GM12878 (cell line): ENCODE measurements at regions not wholly inside any gene's neighbourhood (a gene's known extent, or its start where the extent isn't known, plus 50 kb on each side); places are given as distances from the start of the nearest gene placed in this dataset.

ENCODE experiments used
- ATAC-seq: fragments of 200-7000 bp; cut with Tn5 transposase; 3 replicates; pipeline ENCODE4 v1.9.1; 2020; ENCODE audit warnings: mild to moderate bottlenecking, moderate library complexity
- BruUV-seq: library from RNA; stranded (reverse); fragments of 400-500 nt; replicated peaks from 2 replicates; lab custom pipeline; 2021; lab: Mats Ljungman, UMichigan
- CTCF ChIA-PET: fragments of 300-600 bp; sonication (Branson Sonifier 250); formaldehyde crosslinking; extraction: SDS; loops from one replicate; lab custom pipeline; 2021; ENCODE audit warnings: inconsistent platforms; lab: Yijun Ruan, JAX
- POLR2A ChIA-PET: fragments of 350-600 bp; formaldehyde crosslinking; extraction: SDS; loops from one replicate; lab custom pipeline; 2021; ENCODE audit warnings: inconsistent platforms; lab: Charles Lee
- RAD21 ChIA-PET: fragments of 300-600 bp; sonication (Branson Sonifier 250); formaldehyde crosslinking; loops from one replicate; lab custom pipeline; 2023; ENCODE audit warnings: antibody characterized with exemption; ENCODE audit not compliant: unreplicated experiment; lab: Charles Lee
- SMC1A ChIA-PET: fragments of 300-600 bp; sonication (Branson Sonifier 250); formaldehyde crosslinking; loops from one replicate; lab custom pipeline; 2023; ENCODE audit not compliant: unreplicated experiment, uncharacterized antibody; lab: Charles Lee
- DNase-seq: peaks from one replicate; pipeline ENCODE4 v3.0.0-alpha.2; 2011; ENCODE audit warnings: low read depth, low spot score
- FAIRE-seq: peaks from 3 replicates; lab custom pipeline; 2011; peaks lifted over from hg19 to GRCh38; lab: Jason Lieb, UNC
- H2AFZ ChIP-seq: 2 replicates; pipeline ENCODE4 v1.6.0; 2011; ENCODE audit warnings: low read depth, low read length, control low read depth; ENCODE audit not compliant: control insufficient read depth
- H3K27ac ChIP-seq: 2 replicates; pipeline ENCODE4 v1.5.1; 2011; ENCODE audit warnings: control low read depth; ENCODE audit not compliant: control insufficient read depth, insufficient read depth
- H3K27me3 ChIP-seq, 2 experiments: replicated peaks in 1 of 2; 2 replicates each; pipeline versions ENCODE4 v1.6.0 to v1.6.1; 2011; ENCODE audit warnings: low read length in 1 of 2; ENCODE audit not compliant: control insufficient read depth in 2 of 2, insufficient read depth in 2 of 2
- H3K36me3 ChIP-seq, 2 experiments: 2 replicates each; pipeline ENCODE4 v1.5.1; 2011; ENCODE audit warnings: low read length in 1 of 2; ENCODE audit not compliant: control insufficient read depth in 2 of 2, insufficient read depth in 2 of 2
- H3K4me1 ChIP-seq: 2 replicates; pipeline ENCODE4 v1.6.1; 2011; ENCODE audit warnings: mild to moderate bottlenecking, low read length, moderate library complexity, mixed read lengths; ENCODE audit not compliant: control insufficient read depth, insufficient read depth
- H3K4me2 ChIP-seq: 2 replicates; pipeline ENCODE4 v1.6.0; 2011; ENCODE audit warnings: control low read depth; ENCODE audit not compliant: control insufficient read depth, insufficient read depth
- H3K4me3 ChIP-seq: fragments of 200-600 bp; sonication (generic); 2 replicates; pipeline ENCODE4 v1.5.1; 2016
- H3K79me2 ChIP-seq: 2 replicates; pipeline ENCODE4 v1.6.0; 2011; ENCODE audit warnings: low read length; ENCODE audit not compliant: control insufficient read depth, insufficient read depth
- H3K9ac ChIP-seq: 2 replicates; pipeline ENCODE4 v1.8.0; 2011; ENCODE audit warnings: low read length, control low read depth, mixed read lengths; ENCODE audit not compliant: control insufficient read depth, insufficient read depth
- H3K9me3 ChIP-seq: replicated peaks from 3 replicates; pipeline ENCODE4 v1.5.1; 2011; ENCODE audit warnings: mild to moderate bottlenecking, low read length; ENCODE audit not compliant: control insufficient read depth, insufficient read depth
- H4K20me1 ChIP-seq: 2 replicates; pipeline ENCODE4 v1.6.0; 2011; ENCODE audit not compliant: control insufficient read depth, insufficient read depth
- ATF2 ChIP-seq: IDR thresholded peaks from 2 replicates; pipeline ENCODE4 v1.6.1; 2012; ENCODE audit warnings: low read length, inconsistent platforms
- CBX5 ChIP-seq: sonication (generic); IDR thresholded peaks from 2 replicates; pipeline ENCODE4 v1.6.1; 2016; ENCODE audit warnings: low read depth, moderate library complexity, mild to moderate bottlenecking, inconsistent platforms
- HDAC2 ChIP-seq: fragments of 200-600 bp; sonication (generic); IDR thresholded peaks from 2 replicates; pipeline ENCODE4 v1.6.1; 2017
- HSF1 ChIP-seq: fragments of 150-350 bp; IDR thresholded peaks from 2 replicates; pipeline ENCODE4 v1.6.1; 2014; ENCODE audit warnings: mild to moderate bottlenecking, low read depth, low read length
- IKZF2 ChIP-seq, 2 experiments: fragments of 450-650 bp; IDR thresholded peaks; 2 replicates each; pipeline ENCODE4 v1.6.1; 2017; ENCODE audit warnings: mild to moderate bottlenecking in 2 of 2, moderate library complexity in 2 of 2
- PAX8 ChIP-seq: fragments of 450-650 bp; IDR thresholded peaks from 2 replicates; pipeline ENCODE4 v1.6.1; 2017; ENCODE audit warnings: mild to moderate bottlenecking, moderate library complexity
- RB1 ChIP-seq: fragments of 450-650 bp; formaldehyde crosslinking; IDR thresholded peaks from 2 replicates; pipeline ENCODE4 v1.6.1; 2017; ENCODE audit warnings: mild to moderate bottlenecking, borderline replicate concordance
- RUNX3 ChIP-seq: IDR thresholded peaks from 2 replicates; pipeline ENCODE4 v1.6.1; 2012; ENCODE audit warnings: low read length, inconsistent platforms
- TARDBP ChIP-seq: IDR thresholded peaks from 2 replicates; pipeline ENCODE4 v1.6.1; 2016; ENCODE audit warnings: borderline replicate concordance
- USF1 ChIP-seq: IDR thresholded peaks from 2 replicates; pipeline ENCODE4 v1.6.1; 2011; ENCODE audit warnings: borderline replicate concordance, low read depth, mild to moderate bottlenecking, moderate library complexity, mixed read lengths, low read length; ENCODE audit not compliant: insufficient read depth; ENCODE audit errors: extremely low read length
- ZNF207 ChIP-seq: fragments of 450-650 bp; IDR thresholded peaks from 2 replicates; pipeline ENCODE4 v1.6.1; 2014; ENCODE audit warnings: antibody characterized with exemption, mild to moderate bottlenecking, borderline replicate concordance
- ZNF217 ChIP-seq: fragments of 450-650 bp; IDR thresholded peaks from 2 replicates; pipeline ENCODE4 v1.6.1; 2017; ENCODE audit warnings: antibody characterized with exemption, mild to moderate bottlenecking
- WGBS: methylation state at CpG from one replicate; pipeline ENCODE4 v1.1.6; 2016; ENCODE audit warnings: low lambda C conversion rate; ENCODE audit not compliant: insufficient replicate concordance, insufficient coverage; ENCODE audit errors: missing lambda C conversion rate; 5-methylcytosine and 5-hydroxymethylcytosine counted together
- in situ Hi-C: fragments of 300-500 bp; cut with MboI; formaldehyde crosslinking; loops from 9 replicates; pipeline ENCODE4 v1.14.3; 2018; ENCODE audit warnings: mixed read lengths
- intact Hi-C: fragments of 100-400 bp; cut with micrococcal nuclease; formaldehyde crosslinking; loops from one replicate; pipeline ENCODE4 v1.14.2; 2022; ENCODE audit not compliant: unreplicated experiment
- TF ChIP-seq, protein P1 (sequence below): fragments of 450-650 bp; IDR thresholded peaks from 2 replicates; pipeline ENCODE4 v1.6.1; 2016; ENCODE audit warnings: mild to moderate bottlenecking

DNA sequence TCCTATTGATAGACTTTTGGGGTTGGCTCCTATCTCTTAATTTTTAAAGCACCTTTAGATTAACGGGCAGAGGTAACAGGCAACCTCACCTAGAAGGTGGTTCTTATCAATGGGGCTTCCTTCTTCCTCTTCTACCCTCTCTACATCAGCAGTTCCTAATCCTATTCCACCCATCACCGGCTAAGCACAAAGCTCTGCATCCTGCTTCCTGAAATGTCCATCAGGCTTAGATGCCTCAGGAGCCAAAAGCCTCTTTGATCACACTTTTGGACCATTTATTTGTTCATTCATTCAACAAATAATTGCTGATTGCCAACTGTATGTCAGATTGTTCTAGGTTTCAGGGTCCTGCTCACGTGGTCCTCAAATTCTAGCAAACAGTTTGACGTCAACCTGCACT lies 586.0 kb downstream of the TOX3 start:
- Histone ChIP-seq H3K4me3 (no peak overlapping the region), H2AFZ (no peak overlapping the region), H3K79me2 (no peaks in the 10 kb centered on the region), H3K36me3 (no peaks in the 10 kb centered on the region), H3K27me3 (no peaks in the 10 kb centered on the region), H3K27ac (no peak overlapping the region), H3K4me1 (no peaks in the 10 kb centered on the region), H4K20me1 (no peaks in the 10 kb centered on the region), H3K9me3 (no peaks in the 10 kb centered on the region), H3K9ac (no peak overlapping the region), H3K4me2 (no peak overlapping the region)
- SMC1A ChIA-PET: no interaction called here
- CTCF ChIA-PET: no interaction called here
- in situ Hi-C loops (no loop called here), intact Hi-C loops (no loop called here)
- no peak for DNase-seq
- TF ChIP-seq ZNF217 (no peak), IKZF2 (IDR thresholded peaks at IDR 0.05) (no peak), PAX8 (no peak), USF1 (no peak), CBX5 (no peak), TARDBP (no peak), ZNF207 (no peak)
- no TSS peak for BruUV-seq
- FAIRE-seq: no peak
- POLR2A ChIA-PET: no interaction called here
- no peak for ATAC-seq
- WGBS: 8% methylated on average over 4 of the region's 4 CpGs
- RAD21 ChIA-PET: no interaction called here

DNA sequence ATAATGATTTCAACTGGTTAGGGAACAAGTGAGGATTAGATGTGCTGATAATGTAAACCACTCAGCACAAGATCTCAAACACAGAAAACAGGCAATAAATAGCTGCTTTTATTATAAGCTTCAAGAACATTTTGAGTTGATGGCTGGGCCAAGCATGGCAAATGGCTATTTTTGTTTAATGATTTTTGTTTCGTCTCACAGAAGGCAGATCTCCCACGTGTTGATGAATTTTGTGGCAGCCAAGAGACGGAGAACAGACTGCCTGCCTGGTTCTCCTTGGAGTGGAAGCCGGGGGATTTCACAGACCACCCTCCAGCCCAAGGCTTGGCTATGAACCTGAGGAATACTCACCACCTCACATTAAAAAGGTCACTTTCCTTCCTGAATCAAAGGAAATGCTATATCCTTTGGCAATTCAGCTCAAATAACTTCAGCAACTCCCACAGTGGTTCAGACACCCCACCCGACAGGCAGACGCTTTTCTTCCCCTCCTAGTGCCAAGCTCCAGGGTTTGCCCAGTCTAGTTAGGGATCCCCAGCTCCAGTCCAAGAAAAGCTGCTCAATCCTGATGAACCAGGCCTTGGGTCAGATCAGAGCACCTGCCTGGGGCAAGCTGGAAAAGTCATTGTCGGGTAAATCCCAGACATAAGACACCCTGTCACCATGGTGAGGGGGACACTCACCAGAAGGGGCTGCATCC lies 593.5 kb downstream of the TOX3 start:
- H3K27ac ChIP-seq: no peak overlapping the region
- no peaks in the 10 kb centered on the region for H4K20me1 ChIP-seq
- POLR2A ChIA-PET: no interaction called here
- no peaks in the 10 kb centered on the region for H3K79me2 ChIP-seq
- H3K4me2 ChIP-seq: no peak overlapping the region
- intact Hi-C loops: no loop called here
- H3K36me3 ChIP-seq: no peaks in the 10 kb centered on the region
- no peak for FAIRE-seq
- no peak for DNase-seq
- no peak for ATAC-seq
- RAD21 ChIA-PET: no interaction called here
- no TSS peak for BruUV-seq
- H3K4me3 ChIP-seq: no peak overlapping the region
- H3K9me3 ChIP-seq: no peaks in the 10 kb centered on the region
- H3K4me1 ChIP-seq: no peaks in the 10 kb centered on the region
- 5% methylated on average over 7 of the region's 7 CpGs for WGBS
- in situ Hi-C loops: no loop called here
- no peaks in the 10 kb centered on the region for H3K27me3 ChIP-seq
- CTCF ChIA-PET: no interaction called here
- SMC1A ChIA-PET: interaction anchor here (0.5 kb wide), 1 partner anchor 1464 kb away, joined by 4 read pairs; no protein-coding TSS in a partner anchor
- H2AFZ ChIP-seq: no peak overlapping the region
- H3K9ac ChIP-seq: no peak overlapping the region
- TF ChIP-seq HDAC2 (no peak), ATF2 (no peak), HSF1 (no peak), RUNX3 (no peak), RB1 (no peak)
- TF ChIP-seq, protein P1, sequence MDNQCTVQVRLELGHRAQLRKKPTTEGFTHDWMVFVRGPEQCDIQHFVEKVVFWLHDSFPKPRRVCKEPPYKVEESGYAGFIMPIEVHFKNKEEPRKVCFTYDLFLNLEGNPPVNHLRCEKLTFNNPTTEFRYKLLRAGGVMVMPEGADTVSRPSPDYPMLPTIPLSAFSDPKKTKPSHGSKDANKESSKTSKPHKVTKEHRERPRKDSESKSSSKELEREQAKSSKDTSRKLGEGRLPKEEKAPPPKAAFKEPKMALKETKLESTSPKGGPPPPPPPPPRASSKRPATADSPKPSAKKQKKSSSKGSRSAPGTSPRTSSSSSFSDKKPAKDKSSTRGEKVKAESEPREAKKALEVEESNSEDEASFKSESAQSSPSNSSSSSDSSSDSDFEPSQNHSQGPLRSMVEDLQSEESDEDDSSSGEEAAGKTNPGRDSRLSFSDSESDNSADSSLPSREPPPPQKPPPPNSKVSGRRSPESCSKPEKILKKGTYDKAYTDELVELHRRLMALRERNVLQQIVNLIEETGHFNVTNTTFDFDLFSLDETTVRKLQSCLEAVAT: no peak
